ENCODE measurements at regions not wholly inside any gene's neighbourhood (a gene's known extent, or its start where the extent isn't known, plus 50 kb on each side); places are given as distances from the start of the nearest gene placed in this dataset.
A peak's percentile ranks its signal among the peaks of the same experiment; 100 is the strongest.

DNA sequence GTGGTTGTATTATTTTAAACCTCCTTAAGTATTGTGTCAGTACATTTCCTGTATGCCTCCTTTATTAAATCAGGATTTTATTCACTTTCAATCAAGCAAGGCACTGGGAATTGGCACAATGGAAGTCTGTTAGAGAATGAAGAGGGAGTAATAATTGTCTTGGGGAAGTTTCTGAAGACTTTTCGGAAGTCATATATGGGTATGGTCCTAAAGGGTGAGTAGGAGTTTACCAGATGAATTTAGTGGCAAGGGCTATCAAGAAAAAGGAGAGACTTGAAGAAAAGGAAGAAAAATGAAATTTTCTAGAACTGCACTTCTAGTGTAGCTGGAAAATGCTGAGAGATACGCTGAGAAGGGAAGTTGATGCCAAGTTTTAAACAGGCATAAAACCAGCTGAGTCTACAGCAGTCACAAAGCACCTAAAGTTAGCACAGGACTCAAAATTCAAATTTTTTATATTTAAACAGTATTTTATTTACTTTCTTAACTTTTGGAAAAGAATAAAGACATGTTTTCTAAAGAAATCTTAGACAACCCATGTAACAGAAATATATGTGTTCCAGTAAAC, 184.9 kb downstream of the SMC2 start:
- no peaks in the 10 kb centered on the region for H3K27me3 ChIP-seq (replicated peaks; ENCODE audit: insufficient read depth, low read length)
- no peak overlapping the region for H3K27ac ChIP-seq (ENCODE audit: low read length)
- no peak for DNase-seq
- no peaks in the 10 kb centered on the region for H3K36me3 ChIP-seq (replicated peaks; ENCODE audit: insufficient read depth, low read length)
- no peaks in the 10 kb centered on the region for H3K4me1 ChIP-seq (ENCODE audit: low read length)
- no peak overlapping the region for H3K4me3 ChIP-seq (ENCODE audit: low read length)
- H3K4me2 ChIP-seq (ENCODE audit: low read depth, low read length) = 0 out of 2 replicates have a peak overlapping the region, but pooled peaks have one; percentile 15
- H3K79me2 ChIP-seq (ENCODE audit: low read length) = no peaks in the 10 kb centered on the region
- H3K9me3 ChIP-seq (replicated peaks; ENCODE audit: insufficient read depth, low read length) = no peaks in the 10 kb centered on the region
- no peak for TF ChIP-seq EZH2phosphoT487 (IDR thresholded peaks at IDR 0.05; ENCODE audit: low read length)
- no peak for TF ChIP-seq CTCF (IDR thresholded peaks at IDR 0.05; ENCODE audit: low read length)
- TF ChIP-seq EZH2 (optimal IDR thresholded peaks at IDR 0.05; ENCODE audit: low read depth, low read length) = no peak
- H3F3A ChIP-seq (ENCODE audit: insufficient read depth, low read length) = no peaks in the 10 kb centered on the region
- H4K20me1 ChIP-seq (ENCODE audit: insufficient read depth, low read length) = no peaks in the 10 kb centered on the region
- H3K9me2 ChIP-seq (replicated peaks; ENCODE audit: insufficient read depth, low read length) = no peaks in the 10 kb centered on the region
- no peak overlapping the region for H3K9ac ChIP-seq (ENCODE audit: low read length)
- H2AFZ ChIP-seq (ENCODE audit: low read length) = no peak overlapping the region

GRCh38 chr9:104279535-104280177, 185.5 kb downstream of the SMC2 start:
- Histone ChIP-seq H4K20me1 (ENCODE audit: insufficient read depth, low read length) (no peaks in the 10 kb centered on the region), H3K9me2 (replicated peaks; ENCODE audit: insufficient read depth, low read length) (no peaks in the 10 kb centered on the region), H3K9me3 (replicated peaks; ENCODE audit: insufficient read depth, low read length) (no peaks in the 10 kb centered on the region), H3K4me3 (ENCODE audit: low read length) (no peak overlapping the region), H3K4me1 (ENCODE audit: low read length) (no peaks in the 10 kb centered on the region), H3K79me2 (ENCODE audit: low read length) (no peaks in the 10 kb centered on the region), H3K36me3 (replicated peaks; ENCODE audit: insufficient read depth, low read length) (no peaks in the 10 kb centered on the region), H3K4me2 (ENCODE audit: low read depth, low read length) (peak overlapping the region; percentile 15; the same call in 1 of the 2 replicates), H3K27me3 (replicated peaks; ENCODE audit: insufficient read depth, low read length) (no peaks in the 10 kb centered on the region), H3K27ac (ENCODE audit: low read length) (no peak overlapping the region), H2AFZ (ENCODE audit: low read length) (peak overlapping the region; percentile 3; the same call in 1 of the 2 replicates), H3K9ac (ENCODE audit: low read length) (no peak overlapping the region), H3F3A (ENCODE audit: insufficient read depth, low read length) (no peaks in the 10 kb centered on the region)
- TF ChIP-seq EZH2 (optimal IDR thresholded peaks at IDR 0.05; ENCODE audit: low read depth, low read length) = no peak
- no peak for TF ChIP-seq EZH2phosphoT487 (IDR thresholded peaks at IDR 0.05; ENCODE audit: low read length)
- no peak for TF ChIP-seq CTCF (IDR thresholded peaks at IDR 0.05; ENCODE audit: low read length)
- no peak for DNase-seq

GRCh38 chr9:104280178-104280560, 186.1 kb downstream of the SMC2 start:
- no peaks in the 10 kb centered on the region for H3K27me3 ChIP-seq (replicated peaks; ENCODE audit: insufficient read depth, low read length)
- no peaks in the 10 kb centered on the region for H3K4me1 ChIP-seq (ENCODE audit: low read length)
- no peaks in the 10 kb centered on the region for H3K79me2 ChIP-seq (ENCODE audit: low read length)
- no peak overlapping the region for H3K4me3 ChIP-seq (ENCODE audit: low read length)
- H3K9me2 ChIP-seq (replicated peaks; ENCODE audit: insufficient read depth, low read length) = no peaks in the 10 kb centered on the region
- H3K36me3 ChIP-seq (replicated peaks; ENCODE audit: insufficient read depth, low read length) = no peaks in the 10 kb centered on the region
- no peaks in the 10 kb centered on the region for H3F3A ChIP-seq (ENCODE audit: insufficient read depth, low read length)
- no peaks in the 10 kb centered on the region for H3K9me3 ChIP-seq (replicated peaks; ENCODE audit: insufficient read depth, low read length)
- no peak overlapping the region for H2AFZ ChIP-seq (ENCODE audit: low read length)
- DNase-seq = no peak
- H3K9ac ChIP-seq (ENCODE audit: low read length) = no peak overlapping the region
- H3K27ac ChIP-seq (ENCODE audit: low read length) = no peak overlapping the region
- TF ChIP-seq CTCF (IDR thresholded peaks at IDR 0.05; ENCODE audit: low read length) = no peak
- no peaks in the 10 kb centered on the region for H4K20me1 ChIP-seq (ENCODE audit: insufficient read depth, low read length)
- no peak overlapping the region for H3K4me2 ChIP-seq (ENCODE audit: low read depth, low read length)
